HG03066 (cell line): ENCODE measurements at regions not wholly inside any gene's neighbourhood (a gene's known extent, or its start where the extent isn't known, plus 50 kb on each side); places are given as distances from the start of the nearest gene placed in this dataset.
"Not testable (repeated sequence)": the region's sequence is repeated elsewhere in the genome, so short reads cannot be mapped to it uniquely, and the experiment has no call there.

ENCODE experiments used
- ATAC-seq: cut with Tn5 transposase; IDR thresholded peaks from one replicate; pipeline ENCODE4 v1.9.1; 2021; ENCODE audit warnings: low read depth; ENCODE audit not compliant: unreplicated experiment

- no peak for ATAC-seq
These were observed 655.2 kb downstream of the FAM133A start for GRCh38 chrX:94329182-94329581.

GRCh38 chrX:94341730-94342129 lies 667.7 kb downstream of the FAM133A start:
- not testable (repeated sequence) for ATAC-seq

GRCh38 chrX:94361241-94361640 lies 687.2 kb downstream of the FAM133A start:
- no peak for ATAC-seq

- no peak for ATAC-seq
These were observed 691.7 kb downstream of the FAM133A start for GRCh38 chrX:94365736-94366135.

GRCh38 chrX:94366616-94367015 lies 692.6 kb downstream of the FAM133A start:
- no peak for ATAC-seq

- ATAC-seq: no peak
These were observed 715.0 kb downstream of the FAM133A start for GRCh38 chrX:94389044-94389443.

GRCh38 chrX:94400488-94400887 lies 726.5 kb downstream of the FAM133A start:
- no peak for ATAC-seq

- ATAC-seq: no peak
These were observed 727.4 kb downstream of the FAM133A start for GRCh38 chrX:94401426-94401825.

GRCh38 chrX:94414746-94415145 lies 740.7 kb downstream of the FAM133A start:
- no peak for ATAC-seq

GRCh38 chrX:94418065-94418464 lies 744.1 kb downstream of the FAM133A start:
- ATAC-seq: no peak

GRCh38 chrX:94424456-94424855 lies 750.5 kb downstream of the FAM133A start:
- no peak for ATAC-seq

- no peak for ATAC-seq
These were observed 756.1 kb downstream of the FAM133A start for GRCh38 chrX:94430091-94430490.

- ATAC-seq: no peak
These were observed 761.8 kb downstream of the FAM133A start for GRCh38 chrX:94435799-94436198.

- ATAC-seq: no peak
These were observed 780.2 kb downstream of the FAM133A start for GRCh38 chrX:94454159-94454558.

- no peak for ATAC-seq
These were observed 780.6 kb downstream of the FAM133A start for GRCh38 chrX:94454606-94455005.

GRCh38 chrX:94455782-94456181 lies 781.8 kb downstream of the FAM133A start:
- ATAC-seq: no peak

- ATAC-seq: no peak
These were observed 818.5 kb downstream of the FAM133A start for GRCh38 chrX:94492541-94492940.

- no peak for ATAC-seq
These were observed 819.4 kb downstream of the FAM133A start for GRCh38 chrX:94493405-94493804.

GRCh38 chrX:94511564-94511963 lies 837.6 kb downstream of the FAM133A start:
- ATAC-seq: no peak

- no peak for ATAC-seq
These were observed 841.0 kb downstream of the FAM133A start for GRCh38 chrX:94515009-94515408.

- ATAC-seq: no peak
These were observed 850.9 kb downstream of the FAM133A start for GRCh38 chrX:94524867-94525266.

- ATAC-seq: no peak
These were observed 871.7 kb downstream of the FAM133A start for GRCh38 chrX:94545722-94546121.

GRCh38 chrX:94551831-94552230 lies 877.8 kb downstream of the FAM133A start:
- no peak for ATAC-seq
